Liver (tissue), 8 donors: ENCODE measurements at regions not wholly inside any gene's neighbourhood (a gene's known extent, or its start where the extent isn't known, plus 50 kb on each side); places are given as distances from the start of the nearest gene placed in this dataset.

ENCODE experiments used
- DNase-seq: peaks from one replicate; pipeline ENCODE4 v3.0.0-alpha.2; 2017; ENCODE audit warnings: low spot score
- H3K27ac ChIP-seq, 2 donors: one replicate each; pipeline ENCODE4 v1.7.0; 2013; ENCODE audit warnings: inconsistent platforms in 2 of 2, low read length in 2 of 2, control low read depth in 1 of 2, low read depth in 1 of 2, mild to moderate bottlenecking in 1 of 2
- H3K27me3 ChIP-seq, 4 donors: one replicate each; pipeline versions ENCODE4 v1.6.1 to v1.7.0; 2013; ENCODE audit warnings: low read length in 3 of 4, inconsistent platforms in 1 of 4, mild to moderate bottlenecking in 1 of 4, moderate library complexity in 1 of 4; ENCODE audit not compliant: control insufficient read depth in 4 of 4, insufficient read depth in 4 of 4
- H3K36me3 ChIP-seq, 4 donors: one replicate each; pipeline versions ENCODE4 v1.6.1 to v1.7.0; 2013; ENCODE audit warnings: low read length in 3 of 4, mild to moderate bottlenecking in 3 of 4, low read depth in 1 of 4, moderate library complexity in 1 of 4; ENCODE audit not compliant: control insufficient read depth in 4 of 4, insufficient read depth in 3 of 4
- H3K4me1 ChIP-seq, 4 donors: one replicate each; pipeline versions ENCODE4 v1.6.1 to v1.7.0; 2013; ENCODE audit warnings: low read length in 3 of 4, mild to moderate bottlenecking in 3 of 4, moderate library complexity in 1 of 4; ENCODE audit not compliant: control insufficient read depth in 4 of 4, insufficient read depth in 4 of 4
- H3K4me3 ChIP-seq, 3 donors: one replicate each; pipeline versions ENCODE4 v1.6.1 to v1.7.0; 2013; ENCODE audit warnings: low read length in 3 of 3, control low read depth in 1 of 3, low read depth in 1 of 3, mild to moderate bottlenecking in 1 of 3
- H3K9ac ChIP-seq, 2 donors: one replicate each; pipeline ENCODE4 v1.7.0; 2013; ENCODE audit warnings: low read length in 2 of 2, mild to moderate bottlenecking in 2 of 2, moderate library complexity in 2 of 2, control low read depth in 1 of 2, low read depth in 1 of 2
- H3K9me3 ChIP-seq, 4 donors: one replicate each; pipeline versions ENCODE4 v1.6.1 to v1.7.0; 2013; ENCODE audit warnings: low read length in 3 of 4; ENCODE audit not compliant: control insufficient read depth in 4 of 4
- EGR1 ChIP-seq, 2 donors: IDR thresholded peaks; 2 replicates each; pipeline ENCODE4 v1.6.1; 2016 to 2018; ENCODE audit warnings: antibody characterized with exemption in 2 of 2, low read depth in 2 of 2
- FOXA1 ChIP-seq: IDR thresholded peaks from 2 replicates; pipeline ENCODE4 v1.6.1; 2016; ENCODE audit warnings: antibody characterized with exemption
- FOXA2 ChIP-seq: IDR thresholded peaks from 2 replicates; pipeline ENCODE4 v1.6.1; 2016; ENCODE audit warnings: antibody characterized with exemption
- GABPA ChIP-seq, 2 donors: IDR thresholded peaks in 1 of 2; conservative IDR thresholded peaks in 1 of 2; 2 replicates each; pipeline ENCODE4 v1.6.1; 2016; ENCODE audit warnings: antibody characterized with exemption in 2 of 2, mild to moderate bottlenecking in 1 of 2, moderate library complexity in 1 of 2
- HNF4A ChIP-seq, 2 donors: conservative IDR thresholded peaks; 2 replicates each; pipeline ENCODE4 v1.6.1; 2016; ENCODE audit warnings: antibody characterized with exemption in 2 of 2, mild to moderate bottlenecking in 2 of 2
- HNF4G ChIP-seq: IDR thresholded peaks from 2 replicates; pipeline ENCODE4 v1.6.1; 2016; ENCODE audit warnings: antibody characterized with exemption
- JUND ChIP-seq, 2 donors: IDR thresholded peaks; 2 replicates each; pipeline ENCODE4 v1.6.1; 2016; ENCODE audit warnings: antibody characterized with exemption in 2 of 2
- NR2F2 ChIP-seq: IDR thresholded peaks from 2 replicates; pipeline ENCODE4 v1.6.1; 2016; ENCODE audit warnings: antibody characterized with exemption
- RAD21 ChIP-seq, 2 donors: IDR thresholded peaks; 2 replicates each; pipeline ENCODE4 v1.6.1; 2016; ENCODE audit warnings: antibody characterized with exemption in 2 of 2, mild to moderate bottlenecking in 2 of 2
- RXRA ChIP-seq, 2 donors: IDR thresholded peaks; 2 replicates each; pipeline ENCODE4 v1.6.1; 2017 to 2018; ENCODE audit warnings: antibody characterized with exemption in 2 of 2, mild to moderate bottlenecking in 1 of 2
- SP1 ChIP-seq: IDR thresholded peaks from 2 replicates; pipeline ENCODE4 v1.6.1; 2018; ENCODE audit warnings: antibody characterized with exemption, mild to moderate bottlenecking
- TAF1 ChIP-seq: conservative IDR thresholded peaks from 2 replicates; pipeline ENCODE4 v1.6.1; 2016; ENCODE audit warnings: antibody characterized with exemption, mild to moderate bottlenecking
- YY1 ChIP-seq: IDR thresholded peaks from 2 replicates; pipeline ENCODE4 v1.6.1; 2016; ENCODE audit warnings: antibody characterized with exemption, mild to moderate bottlenecking
- WGBS: extraction: QIAGEN DNeasy Blood & Tissue Kit; methylation state at CpG from one replicate; pipeline ENCODE4 v1.1.7; 2013; 5-methylcytosine and 5-hydroxymethylcytosine counted together
- TF ChIP-seq, protein P1 (sequence below): IDR thresholded peaks from 2 replicates; pipeline ENCODE4 v1.6.1; 2016; ENCODE audit warnings: antibody characterized with exemption
- TF ChIP-seq, protein P2 (sequence below): IDR thresholded peaks from 2 replicates; pipeline ENCODE4 v1.6.1; 2016; ENCODE audit warnings: antibody characterized with exemption
- TF ChIP-seq, protein P3 (sequence below): fragments of 150-350 bp; IDR thresholded peaks from 2 replicates; pipeline ENCODE4 v1.5.1; 2017; ENCODE audit warnings: improper control_type of control experiment, low read depth, low read length; ENCODE audit not compliant: missing input control
- TF ChIP-seq, protein P4 (sequence below): IDR thresholded peaks from 2 replicates; pipeline ENCODE4 v1.6.1; 2016; ENCODE audit warnings: antibody characterized with exemption
- TF ChIP-seq, protein P5 (sequence below): IDR thresholded peaks from 2 replicates; pipeline ENCODE4 v1.6.1; 2016; ENCODE audit warnings: antibody characterized with exemption, mild to moderate bottlenecking
- donor health status: healthy.
- donor health status: healthy.
- donor health status: healthy.
- donor health status: healthy.
- donor health status: healthy.

DNA sequence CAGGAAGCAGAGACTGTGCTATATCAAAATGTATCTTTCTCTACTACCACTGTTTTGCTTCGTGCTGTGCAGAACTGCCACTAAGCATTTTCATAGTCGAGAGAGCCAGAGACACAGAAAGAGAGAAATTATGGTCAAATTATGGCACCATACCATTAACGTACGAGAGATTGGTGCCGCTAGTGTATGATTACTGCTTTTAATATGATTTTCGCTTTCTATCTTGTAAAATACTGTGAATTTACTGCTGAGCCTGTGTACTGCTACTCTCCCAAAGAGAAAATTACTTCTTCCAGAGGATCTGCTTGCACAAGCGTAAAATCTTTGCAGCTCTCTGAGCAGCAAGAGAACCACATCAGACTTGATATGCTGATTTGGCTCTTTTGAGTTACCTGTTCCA lies 71.1 kb upstream of the ZNF281 start:
- no peak overlapping the region for H3K4me3 ChIP-seq
- no peak for DNase-seq
- no peak overlapping the region for H3K9ac ChIP-seq
- WGBS: 92% methylated on average over 7 of the region's 7 CpGs
- no peaks in the 10 kb centered on the region for H3K36me3 ChIP-seq
- peaks cover 3 to 22% (median 10%) of the 10 kb centered on the region in 4 donors for H3K4me1 ChIP-seq
- no peak overlapping the region for H3K27ac ChIP-seq
- TF ChIP-seq, protein P1, sequence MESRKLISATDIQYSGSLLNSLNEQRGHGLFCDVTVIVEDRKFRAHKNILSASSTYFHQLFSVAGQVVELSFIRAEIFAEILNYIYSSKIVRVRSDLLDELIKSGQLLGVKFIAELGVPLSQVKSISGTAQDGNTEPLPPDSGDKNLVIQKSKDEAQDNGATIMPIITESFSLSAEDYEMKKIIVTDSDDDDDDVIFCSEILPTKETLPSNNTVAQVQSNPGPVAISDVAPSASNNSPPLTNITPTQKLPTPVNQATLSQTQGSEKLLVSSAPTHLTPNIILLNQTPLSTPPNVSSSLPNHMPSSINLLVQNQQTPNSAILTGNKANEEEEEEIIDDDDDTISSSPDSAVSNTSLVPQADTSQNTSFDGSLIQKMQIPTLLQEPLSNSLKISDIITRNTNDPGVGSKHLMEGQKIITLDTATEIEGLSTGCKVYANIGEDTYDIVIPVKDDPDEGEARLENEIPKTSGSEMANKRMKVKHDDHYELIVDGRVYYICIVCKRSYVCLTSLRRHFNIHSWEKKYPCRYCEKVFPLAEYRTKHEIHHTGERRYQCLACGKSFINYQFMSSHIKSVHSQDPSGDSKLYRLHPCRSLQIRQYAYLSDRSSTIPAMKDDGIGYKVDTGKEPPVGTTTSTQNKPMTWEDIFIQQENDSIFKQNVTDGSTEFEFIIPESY: no peak
- TF ChIP-seq HNF4G (no peak), TAF1 (no peak)
- no peaks in the 10 kb centered on the region for H3K9me3 ChIP-seq
- H3K27me3 ChIP-seq: no peaks in the 10 kb centered on the region

DNA sequence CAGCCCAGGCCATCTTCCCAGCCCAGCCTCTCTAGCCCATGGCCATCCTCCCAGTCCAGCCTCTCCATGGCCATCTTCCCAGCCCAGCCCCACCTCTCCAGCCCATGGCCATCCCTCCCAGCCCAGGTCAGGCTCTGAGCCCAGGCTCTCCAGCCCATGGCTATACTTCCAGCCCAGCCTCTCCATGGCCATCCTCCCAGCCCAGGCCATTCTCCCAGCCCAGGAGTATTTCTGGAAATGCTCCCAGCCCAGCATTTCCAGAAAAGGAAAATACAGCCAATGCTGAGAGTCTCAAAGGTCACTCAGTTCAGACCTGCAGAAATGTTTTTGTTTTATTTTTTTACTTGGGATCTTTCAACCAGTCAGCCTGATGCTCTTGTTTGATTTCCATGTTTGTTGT lies 70.0 kb upstream of the ZNF281 start:
- H3K36me3 ChIP-seq: no peaks in the 10 kb centered on the region
- TF ChIP-seq EGR1 (IDR thresholded peaks at IDR 0.05; ENCODE audit: low read depth in 2 of 2) (no peak), GABPA (IDR thresholded peaks at IDR 0.05 in 1 of 2, conservative IDR thresholded peaks at IDR 0.05 in 1 of 2) (no peak), HNF4A (conservative IDR thresholded peaks at IDR 0.05) (peak; percentile 66 to 80), NR2F2 (no peak), YY1 (peak; percentile 90), FOXA1 (no peak), HNF4G (peak; percentile 37), SP1 (peak; percentile 49), RAD21 (IDR thresholded peaks at IDR 0.05) (peak; percentile 49 to 63), TAF1 (no peak), JUND (IDR thresholded peaks at IDR 0.05) (peak in 1 of 2 donors; percentile 59), FOXA2 (no peak), RXRA (IDR thresholded peaks at IDR 0.05) (peak; percentile 71 to 72)
- TF ChIP-seq, protein P2, sequence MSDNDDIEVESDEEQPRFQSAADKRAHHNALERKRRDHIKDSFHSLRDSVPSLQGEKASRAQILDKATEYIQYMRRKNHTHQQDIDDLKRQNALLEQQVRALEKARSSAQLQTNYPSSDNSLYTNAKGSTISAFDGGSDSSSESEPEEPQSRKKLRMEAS: no peak
- TF ChIP-seq, protein P1: peak; percentile 20
- TF ChIP-seq, protein P3, sequence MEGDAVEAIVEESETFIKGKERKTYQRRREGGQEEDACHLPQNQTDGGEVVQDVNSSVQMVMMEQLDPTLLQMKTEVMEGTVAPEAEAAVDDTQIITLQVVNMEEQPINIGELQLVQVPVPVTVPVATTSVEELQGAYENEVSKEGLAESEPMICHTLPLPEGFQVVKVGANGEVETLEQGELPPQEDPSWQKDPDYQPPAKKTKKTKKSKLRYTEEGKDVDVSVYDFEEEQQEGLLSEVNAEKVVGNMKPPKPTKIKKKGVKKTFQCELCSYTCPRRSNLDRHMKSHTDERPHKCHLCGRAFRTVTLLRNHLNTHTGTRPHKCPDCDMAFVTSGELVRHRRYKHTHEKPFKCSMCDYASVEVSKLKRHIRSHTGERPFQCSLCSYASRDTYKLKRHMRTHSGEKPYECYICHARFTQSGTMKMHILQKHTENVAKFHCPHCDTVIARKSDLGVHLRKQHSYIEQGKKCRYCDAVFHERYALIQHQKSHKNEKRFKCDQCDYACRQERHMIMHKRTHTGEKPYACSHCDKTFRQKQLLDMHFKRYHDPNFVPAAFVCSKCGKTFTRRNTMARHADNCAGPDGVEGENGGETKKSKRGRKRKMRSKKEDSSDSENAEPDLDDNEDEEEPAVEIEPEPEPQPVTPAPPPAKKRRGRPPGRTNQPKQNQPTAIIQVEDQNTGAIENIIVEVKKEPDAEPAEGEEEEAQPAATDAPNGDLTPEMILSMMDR: no peak
- TF ChIP-seq, protein P4, sequence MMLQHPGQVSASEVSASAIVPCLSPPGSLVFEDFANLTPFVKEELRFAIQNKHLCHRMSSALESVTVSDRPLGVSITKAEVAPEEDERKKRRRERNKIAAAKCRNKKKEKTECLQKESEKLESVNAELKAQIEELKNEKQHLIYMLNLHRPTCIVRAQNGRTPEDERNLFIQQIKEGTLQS: no peak
- TF ChIP-seq, protein P5, sequence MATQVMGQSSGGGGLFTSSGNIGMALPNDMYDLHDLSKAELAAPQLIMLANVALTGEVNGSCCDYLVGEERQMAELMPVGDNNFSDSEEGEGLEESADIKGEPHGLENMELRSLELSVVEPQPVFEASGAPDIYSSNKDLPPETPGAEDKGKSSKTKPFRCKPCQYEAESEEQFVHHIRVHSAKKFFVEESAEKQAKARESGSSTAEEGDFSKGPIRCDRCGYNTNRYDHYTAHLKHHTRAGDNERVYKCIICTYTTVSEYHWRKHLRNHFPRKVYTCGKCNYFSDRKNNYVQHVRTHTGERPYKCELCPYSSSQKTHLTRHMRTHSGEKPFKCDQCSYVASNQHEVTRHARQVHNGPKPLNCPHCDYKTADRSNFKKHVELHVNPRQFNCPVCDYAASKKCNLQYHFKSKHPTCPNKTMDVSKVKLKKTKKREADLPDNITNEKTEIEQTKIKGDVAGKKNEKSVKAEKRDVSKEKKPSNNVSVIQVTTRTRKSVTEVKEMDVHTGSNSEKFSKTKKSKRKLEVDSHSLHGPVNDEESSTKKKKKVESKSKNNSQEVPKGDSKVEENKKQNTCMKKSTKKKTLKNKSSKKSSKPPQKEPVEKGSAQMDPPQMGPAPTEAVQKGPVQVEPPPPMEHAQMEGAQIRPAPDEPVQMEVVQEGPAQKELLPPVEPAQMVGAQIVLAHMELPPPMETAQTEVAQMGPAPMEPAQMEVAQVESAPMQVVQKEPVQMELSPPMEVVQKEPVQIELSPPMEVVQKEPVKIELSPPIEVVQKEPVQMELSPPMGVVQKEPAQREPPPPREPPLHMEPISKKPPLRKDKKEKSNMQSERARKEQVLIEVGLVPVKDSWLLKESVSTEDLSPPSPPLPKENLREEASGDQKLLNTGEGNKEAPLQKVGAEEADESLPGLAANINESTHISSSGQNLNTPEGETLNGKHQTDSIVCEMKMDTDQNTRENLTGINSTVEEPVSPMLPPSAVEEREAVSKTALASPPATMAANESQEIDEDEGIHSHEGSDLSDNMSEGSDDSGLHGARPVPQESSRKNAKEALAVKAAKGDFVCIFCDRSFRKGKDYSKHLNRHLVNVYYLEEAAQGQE: no peak
- peaks cover 3 to 22% (median 10%) of the 10 kb centered on the region in 4 donors for H3K4me1 ChIP-seq
- no peak overlapping the region for H3K4me3 ChIP-seq
- DNase-seq: no peak
- H3K27me3 ChIP-seq: no peaks in the 10 kb centered on the region
- no peaks in the 10 kb centered on the region for H3K9me3 ChIP-seq
- no peak overlapping the region for H3K9ac ChIP-seq
- H3K27ac ChIP-seq: peak overlapping the region; percentile 9 to 27
